ENCODE measurements at regions not wholly inside any gene's neighbourhood (a gene's known extent, or its start where the extent isn't known, plus 50 kb on each side); places are given as distances from the start of the nearest gene placed in this dataset.

GRCh38 chr7:25617673-25618072 is 389.4 kb upstream of the NPVF start:
- DNase-seq (ENCODE audit: low read depth in 4 of 4, low spot score in 2 of 4) = no peak

GRCh38 chr7:25619381-25619780 is 391.1 kb upstream of the NPVF start:
- no peak for DNase-seq (ENCODE audit: low read depth in 4 of 4, low spot score in 2 of 4)

- no peak for DNase-seq (ENCODE audit: low read depth in 4 of 4, low spot score in 2 of 4)
Observed at GRCh38 chr7:25619963-25620799, 391.9 kb upstream of the NPVF start.

GRCh38 chr7:25621993-25622392 is 393.7 kb upstream of the NPVF start:
- DNase-seq (ENCODE audit: low read depth in 4 of 4, low spot score in 2 of 4) = no peak

- no peak for DNase-seq (ENCODE audit: low read depth in 4 of 4, low spot score in 2 of 4)
Observed at GRCh38 chr7:25622695-25623094, 394.4 kb upstream of the NPVF start.

- no peak for DNase-seq (ENCODE audit: low read depth in 4 of 4, low spot score in 2 of 4)
Observed at GRCh38 chr7:25624051-25624450, 395.8 kb upstream of the NPVF start.

- DNase-seq (ENCODE audit: low read depth in 4 of 4, low spot score in 2 of 4) = peak in 2 of 4 donors; percentile 51 to 69
Observed at GRCh38 chr7:25624833-25625232, 396.5 kb upstream of the NPVF start.

GRCh38 chr7:25625306-25625992 is 397.2 kb upstream of the NPVF start:
- no peak for DNase-seq (ENCODE audit: low read depth in 4 of 4, low spot score in 2 of 4)

- DNase-seq (ENCODE audit: low read depth in 4 of 4, low spot score in 2 of 4) = no peak
Observed at GRCh38 chr7:25626451-25627131, 398.3 kb upstream of the NPVF start.

- no peak for DNase-seq (ENCODE audit: low read depth in 4 of 4, low spot score in 2 of 4)
Observed at GRCh38 chr7:25628446-25628845, 400.2 kb upstream of the NPVF start.

GRCh38 chr7:25632616-25633015 is 404.3 kb upstream of the NPVF start:
- no peak for DNase-seq (ENCODE audit: low read depth in 4 of 4, low spot score in 2 of 4)

- DNase-seq (ENCODE audit: low read depth in 4 of 4, low spot score in 2 of 4) = no peak
Observed at GRCh38 chr7:25633426-25634036, 405.2 kb upstream of the NPVF start.

GRCh38 chr7:25636168-25636567 is 407.9 kb upstream of the NPVF start:
- no peak for DNase-seq (ENCODE audit: low read depth in 4 of 4, low spot score in 2 of 4)

GRCh38 chr7:25636871-25637283 is 408.6 kb upstream of the NPVF start:
- no peak for DNase-seq (ENCODE audit: low read depth in 4 of 4, low spot score in 2 of 4)

GRCh38 chr7:25638068-25638467 is 409.8 kb upstream of the NPVF start:
- no peak for DNase-seq (ENCODE audit: low read depth in 4 of 4, low spot score in 2 of 4)

GRCh38 chr7:25638590-25639244 is 410.4 kb upstream of the NPVF start:
- no peak for DNase-seq (ENCODE audit: low read depth in 4 of 4, low spot score in 2 of 4)

GRCh38 chr7:25642849-25643248 is 414.6 kb upstream of the NPVF start:
- no peak for DNase-seq (ENCODE audit: low read depth in 4 of 4, low spot score in 2 of 4)

- DNase-seq (ENCODE audit: low read depth in 4 of 4, low spot score in 2 of 4) = no peak
Observed at GRCh38 chr7:25643286-25643685, 415.0 kb upstream of the NPVF start.

GRCh38 chr7:25643770-25644394 is 415.6 kb upstream of the NPVF start:
- no peak for DNase-seq (ENCODE audit: low read depth in 4 of 4, low spot score in 2 of 4)

Data from left renal cortex interstitium (tissue), 4 donors.